ENCODE measurements at regions not wholly inside any gene's neighbourhood (a gene's known extent, or its start where the extent isn't known, plus 50 kb on each side); places are given as distances from the start of the nearest gene placed in this dataset.

- TF ChIP-seq CTCF (conservative IDR thresholded peaks at IDR 0.05) (no peak), ZFX (IDR thresholded peaks at IDR 0.05) (no peak)
- no peak overlapping the region for H3K27ac ChIP-seq
Measured at GRCh38 chr11:15816260-15816871, 540.0 kb downstream of the SOX6 start.

DNA sequence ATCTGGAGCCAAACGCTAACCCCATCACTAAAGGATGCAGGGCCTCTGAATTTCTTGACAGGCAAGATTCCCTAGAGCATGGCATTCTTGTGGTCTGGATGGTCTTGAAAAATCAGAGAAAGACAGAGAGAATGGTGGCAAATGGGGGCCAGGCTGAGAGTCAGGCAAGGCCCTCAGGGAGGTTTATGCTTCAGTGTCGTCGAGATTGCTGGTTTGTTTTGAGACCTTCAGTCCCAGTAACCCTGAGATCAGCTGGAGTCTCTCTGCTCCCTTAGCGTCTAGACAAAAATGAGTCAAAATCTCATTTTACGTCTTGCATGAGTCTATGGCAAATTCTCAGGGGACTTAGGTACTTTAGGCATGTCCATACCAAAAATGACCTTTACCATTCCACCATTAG, 539.3 kb downstream of the SOX6 start:
- no peak overlapping the region for H3K27ac ChIP-seq

GRCh38 chr11:15818132-15818842, 538.1 kb downstream of the SOX6 start:
- H3K27ac ChIP-seq = no peak overlapping the region
- TF ChIP-seq ZFX (IDR thresholded peaks at IDR 0.05) = no peak
- TF ChIP-seq CTCF (conservative IDR thresholded peaks at IDR 0.05) = no peak

More for the DNA sequence above, 539.3 kb downstream of the SOX6 start:
- TF ChIP-seq ZFX (IDR thresholded peaks at IDR 0.05) (no peak), CTCF (conservative IDR thresholded peaks at IDR 0.05) (no peak)

DNA sequence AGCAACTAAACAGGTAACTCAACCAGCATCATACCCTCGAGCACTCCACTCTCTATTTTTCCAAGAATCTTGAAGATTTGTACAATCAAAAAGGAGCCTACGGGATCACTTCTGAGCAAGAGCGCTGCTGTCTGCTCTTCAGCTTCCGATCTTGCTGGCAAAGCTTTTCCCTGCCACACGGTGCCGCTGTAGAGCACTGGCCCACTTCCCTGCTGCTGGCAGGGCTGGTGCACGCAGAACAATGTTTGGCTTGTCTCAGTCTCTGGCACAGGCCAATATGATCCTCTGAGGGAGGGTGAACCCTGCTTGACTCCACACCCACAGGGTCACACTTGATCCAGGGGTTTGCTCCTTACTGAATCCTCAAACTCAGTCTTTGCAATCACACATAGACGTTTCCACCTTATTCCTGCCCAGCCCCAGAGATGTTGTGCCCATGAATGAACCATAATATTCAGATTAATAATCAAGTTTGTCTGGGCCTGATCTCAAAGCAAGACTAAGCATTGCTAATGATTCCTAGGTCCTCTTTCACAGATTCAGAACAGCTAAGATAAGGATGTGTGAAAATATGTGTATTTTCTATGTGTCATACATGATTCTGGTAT, 536.6 kb downstream of the SOX6 start:
- no peak overlapping the region for H3K27ac ChIP-seq
- TF ChIP-seq CTCF (conservative IDR thresholded peaks at IDR 0.05) = peak; percentile 98
- TF ChIP-seq ZFX (IDR thresholded peaks at IDR 0.05) = no peak

DNA sequence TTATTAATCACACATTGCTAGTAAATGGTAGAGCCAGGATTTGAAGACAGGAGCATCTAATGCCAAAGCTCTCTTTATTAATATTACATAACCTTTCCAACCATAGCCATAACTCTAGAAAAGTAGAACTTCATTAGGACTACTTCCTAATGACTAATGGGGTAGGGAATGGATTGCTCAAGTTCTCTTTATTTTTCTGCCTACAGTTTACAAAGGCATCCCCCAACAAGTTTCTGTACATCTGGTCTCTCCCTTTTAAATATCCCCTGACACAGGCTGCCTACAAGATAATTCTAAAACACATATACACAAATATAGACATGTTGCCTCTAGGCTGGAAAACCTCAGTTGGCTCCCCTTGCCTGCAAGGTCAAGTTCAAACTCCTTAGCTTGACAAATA, 534.9 kb downstream of the SOX6 start:
- H3K27ac ChIP-seq = no peak overlapping the region
- TF ChIP-seq CTCF (conservative IDR thresholded peaks at IDR 0.05) (no peak), ZFX (IDR thresholded peaks at IDR 0.05) (no peak)

GRCh38 chr11:15824060-15824459, 532.3 kb downstream of the SOX6 start:
- TF ChIP-seq ZFX (IDR thresholded peaks at IDR 0.05) = no peak

DNA sequence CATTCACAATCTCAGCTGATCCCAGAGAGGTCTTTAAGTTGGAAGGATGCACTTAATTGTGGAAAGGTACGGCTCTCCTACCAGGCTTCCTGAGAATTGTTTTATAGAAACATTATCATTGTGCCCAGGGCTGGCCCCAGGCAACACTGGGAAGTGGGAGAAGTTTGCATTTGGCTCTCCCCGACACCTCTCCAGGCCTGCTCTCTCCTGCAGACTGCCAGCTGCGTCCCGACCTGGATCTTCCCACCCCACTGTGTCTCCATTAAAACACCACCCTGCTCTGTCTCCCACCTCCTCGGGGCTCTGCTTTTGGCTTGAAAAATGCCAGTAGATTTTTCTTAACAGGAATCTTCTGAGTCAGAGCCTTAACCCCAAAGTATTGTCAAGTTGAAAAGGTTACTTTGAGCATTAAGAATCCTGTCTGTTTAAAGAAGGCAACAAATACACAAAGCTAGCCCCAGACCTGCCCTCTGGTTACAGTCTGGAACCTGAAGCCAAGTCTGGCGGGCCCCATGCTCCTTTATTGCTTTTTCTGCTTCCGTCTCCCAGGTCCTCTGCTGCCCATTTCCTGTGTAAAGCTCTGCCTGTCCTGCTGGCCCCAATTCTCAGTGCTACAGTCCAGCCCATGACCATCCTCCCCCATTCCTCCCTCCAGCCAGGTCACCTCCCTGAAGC, 530.2 kb downstream of the SOX6 start:
- TF ChIP-seq CTCF (conservative IDR thresholded peaks at IDR 0.05) (no peak), ZFX (IDR thresholded peaks at IDR 0.05) (no peak)
- H3K27ac ChIP-seq = no peak overlapping the region

More at GRCh38 chr11:15824060-15824459, 532.3 kb downstream of the SOX6 start:
- no peak overlapping the region for H3K27ac ChIP-seq
